22Rv1 (cell line): ENCODE measurements at regions not wholly inside any gene's neighbourhood (a gene's known extent, or its start where the extent isn't known, plus 50 kb on each side); places are given as distances from the start of the nearest gene placed in this dataset.

Source experiments
- H3K27ac ChIP-seq: fragments of 450-650 bp; 2 replicates; pipeline ENCODE4 v1.5.1; 2017
- CTCF ChIP-seq: fragments of 450-650 bp; IDR thresholded peaks from 2 replicates; pipeline ENCODE4 v1.5.1; 2017; ENCODE audit warnings: mild to moderate bottlenecking
- ZFX ChIP-seq: fragments of 450-650 bp; IDR thresholded peaks from 2 replicates; pipeline ENCODE4 v1.6.1; 2017; ENCODE audit warnings: antibody characterized with exemption, borderline replicate concordance

GRCh38 chr15:53230473-53230872 lies 440.3 kb upstream of the ONECUT1 start:
- no peak overlapping the region for H3K27ac ChIP-seq
- no peak for TF ChIP-seq CTCF
- no peak for TF ChIP-seq ZFX

DNA sequence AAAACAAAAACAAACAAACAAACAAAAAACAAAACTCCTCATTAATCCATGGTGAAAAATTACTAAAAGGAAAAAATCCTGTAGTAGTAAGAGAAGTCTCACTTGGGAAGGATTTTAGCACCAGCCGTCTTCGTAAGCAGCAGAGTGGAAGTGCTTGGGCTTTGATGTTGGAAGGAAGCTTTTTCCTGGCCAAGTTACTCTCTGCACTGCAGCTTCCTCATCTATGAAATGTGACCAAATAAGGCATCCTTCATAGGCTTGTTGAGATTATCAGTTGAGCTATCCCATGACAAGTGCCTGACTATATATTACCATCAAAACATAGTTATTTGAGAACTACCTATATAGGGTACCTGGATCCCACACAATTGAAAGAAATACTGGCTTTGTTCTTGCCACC lies 436.4 kb upstream of the ONECUT1 start:
- no peak overlapping the region for H3K27ac ChIP-seq
- TF ChIP-seq CTCF (no peak), ZFX (no peak)

- TF ChIP-seq ZFX (no peak), CTCF (no peak)
- no peak overlapping the region for H3K27ac ChIP-seq
Measured at GRCh38 chr15:53225781-53226180, 435.6 kb upstream of the ONECUT1 start.

DNA sequence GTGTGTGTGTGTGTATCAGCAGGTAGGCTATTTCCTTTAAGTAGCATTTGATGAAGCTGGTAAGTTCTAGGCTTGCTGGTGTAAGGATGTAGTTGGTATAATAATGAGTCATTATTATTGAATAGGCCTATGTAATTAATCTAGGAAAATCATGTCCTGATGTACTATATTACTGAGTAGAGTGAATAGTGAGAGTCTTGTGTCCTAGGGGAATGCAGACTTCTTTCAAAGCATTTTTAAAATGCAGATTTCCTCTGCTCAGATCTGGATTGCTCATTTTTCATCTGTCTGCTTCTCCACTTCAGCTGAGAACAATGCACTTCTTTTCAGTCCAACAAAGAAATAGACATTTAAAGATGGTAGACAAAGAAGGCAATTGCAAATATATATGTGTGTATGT lies 434.2 kb upstream of the ONECUT1 start:
- no peak overlapping the region for H3K27ac ChIP-seq
- TF ChIP-seq CTCF (no peak), ZFX (no peak)

DNA sequence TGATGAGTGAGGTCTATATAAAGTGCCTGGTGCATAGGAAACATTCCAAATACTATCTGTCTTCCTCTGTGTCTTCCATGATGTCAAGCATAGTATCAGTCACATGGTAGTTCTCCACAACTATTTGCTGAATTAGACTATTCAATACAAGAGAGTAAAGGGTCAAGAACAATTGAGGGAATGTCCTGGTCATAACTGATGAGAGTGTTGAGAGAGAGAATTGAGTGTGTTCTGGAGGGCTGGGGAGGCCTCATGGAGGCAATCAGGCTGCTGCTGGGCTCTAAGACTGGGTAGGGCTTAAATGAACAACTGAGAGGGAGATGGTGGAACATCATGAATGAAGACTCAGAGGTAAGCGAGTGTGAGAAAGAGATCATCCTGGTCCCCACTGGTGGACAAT lies 433.7 kb upstream of the ONECUT1 start:
- TF ChIP-seq CTCF (no peak), ZFX (no peak)
- no peak overlapping the region for H3K27ac ChIP-seq

DNA sequence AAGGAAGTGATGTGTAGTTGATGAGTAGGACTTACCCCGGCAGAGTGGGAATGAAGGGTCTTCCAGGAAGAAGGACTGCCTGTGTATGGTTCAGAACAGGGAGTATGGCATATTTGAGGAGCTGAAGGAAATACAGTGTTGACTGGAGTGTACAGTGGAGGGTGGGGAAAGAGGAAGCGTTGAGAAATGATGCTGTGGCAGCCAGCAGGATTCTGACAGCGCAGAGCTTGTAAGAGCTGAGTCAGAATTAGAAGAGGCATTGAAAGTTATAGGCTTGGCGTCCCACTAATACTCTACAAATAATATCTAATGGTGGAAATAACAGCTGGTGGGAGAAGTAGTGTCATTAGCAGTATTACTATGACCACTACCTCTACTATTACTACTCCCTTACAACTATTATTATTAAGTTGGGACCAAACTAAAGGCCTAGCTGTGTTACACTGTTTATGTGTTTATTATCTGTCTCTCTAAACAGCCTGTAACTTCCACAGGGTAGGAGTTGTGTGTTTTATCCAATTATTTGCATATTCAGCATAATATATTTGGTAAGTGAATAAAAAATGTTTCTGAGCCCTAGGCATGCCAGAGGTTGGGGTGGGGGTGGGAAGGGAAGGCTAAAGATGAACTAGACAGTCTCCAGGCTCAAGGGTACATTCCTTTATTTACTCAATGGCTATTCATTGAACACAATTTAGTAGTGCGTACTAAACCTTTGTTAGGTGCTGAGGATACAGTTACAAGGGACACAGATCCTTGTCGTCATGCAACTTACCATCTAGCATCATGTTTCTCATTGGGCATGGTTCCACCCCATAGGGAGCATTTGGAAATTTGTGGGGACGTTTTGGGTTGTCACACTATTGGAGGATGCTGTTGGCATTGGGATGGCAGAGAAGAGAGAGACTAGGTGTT lies 428.8 kb upstream of the ONECUT1 start:
- no peak for TF ChIP-seq ZFX
- TF ChIP-seq CTCF: no peak
- no peak overlapping the region for H3K27ac ChIP-seq

DNA sequence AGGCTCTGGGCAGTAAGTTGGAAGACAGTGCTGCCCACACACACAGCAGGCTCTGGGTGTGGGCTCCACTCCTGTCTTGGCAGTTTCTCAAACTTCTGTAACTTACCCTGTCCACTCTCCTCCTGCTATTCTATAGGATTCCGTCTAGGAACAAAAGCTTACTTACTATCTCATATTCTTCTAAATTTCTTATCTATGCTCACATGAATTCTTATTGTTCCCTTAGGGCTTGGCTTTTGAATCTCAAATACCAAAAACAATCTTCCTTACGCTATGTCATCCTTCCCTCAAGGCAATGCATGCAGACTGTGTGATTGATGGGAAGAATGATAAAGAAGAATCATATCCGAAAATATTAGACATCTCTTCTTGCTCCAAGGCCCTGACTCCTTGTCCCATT lies 425.9 kb upstream of the ONECUT1 start:
- TF ChIP-seq CTCF (no peak), ZFX (no peak)
- no peak overlapping the region for H3K27ac ChIP-seq
